VCaP (cell line): ENCODE measurements at regions not wholly inside any gene's neighbourhood (a gene's known extent, or its start where the extent isn't known, plus 50 kb on each side); places are given as distances from the start of the nearest gene placed in this dataset.

Experiments
- H3K27ac ChIP-seq: fragments of 450-650 bp; 2 replicates; pipeline ENCODE4 v1.5.1; 2017
- TF ChIP-seq, protein P1 (sequence below): fragments of 450-650 bp; conservative IDR thresholded peaks from 2 replicates; pipeline ENCODE4 v1.5.1; 2017; ENCODE audit warnings: mild to moderate bottlenecking, moderate library complexity

DNA sequence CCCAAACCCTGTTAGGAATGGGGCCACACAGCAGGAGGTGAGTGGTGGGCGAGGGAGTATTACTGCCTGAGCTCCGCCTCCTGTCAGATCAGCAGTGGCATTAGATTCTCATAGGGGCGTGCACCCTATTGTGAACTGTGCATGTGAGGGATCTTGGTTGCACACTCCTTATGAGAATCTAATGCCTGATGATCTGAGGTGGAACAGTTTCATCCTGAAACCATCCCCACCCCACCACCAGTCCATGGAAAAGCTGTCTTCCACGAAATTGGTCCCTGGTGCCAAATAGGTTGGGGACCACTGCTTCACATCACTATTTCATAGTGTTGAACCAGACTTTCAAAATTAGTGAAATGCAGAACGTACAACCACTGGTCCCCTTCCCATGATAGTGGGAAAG lies 57.9 kb upstream of the BICD1 start:
- H3K27ac ChIP-seq = no peak overlapping the region
- TF ChIP-seq, protein P1, sequence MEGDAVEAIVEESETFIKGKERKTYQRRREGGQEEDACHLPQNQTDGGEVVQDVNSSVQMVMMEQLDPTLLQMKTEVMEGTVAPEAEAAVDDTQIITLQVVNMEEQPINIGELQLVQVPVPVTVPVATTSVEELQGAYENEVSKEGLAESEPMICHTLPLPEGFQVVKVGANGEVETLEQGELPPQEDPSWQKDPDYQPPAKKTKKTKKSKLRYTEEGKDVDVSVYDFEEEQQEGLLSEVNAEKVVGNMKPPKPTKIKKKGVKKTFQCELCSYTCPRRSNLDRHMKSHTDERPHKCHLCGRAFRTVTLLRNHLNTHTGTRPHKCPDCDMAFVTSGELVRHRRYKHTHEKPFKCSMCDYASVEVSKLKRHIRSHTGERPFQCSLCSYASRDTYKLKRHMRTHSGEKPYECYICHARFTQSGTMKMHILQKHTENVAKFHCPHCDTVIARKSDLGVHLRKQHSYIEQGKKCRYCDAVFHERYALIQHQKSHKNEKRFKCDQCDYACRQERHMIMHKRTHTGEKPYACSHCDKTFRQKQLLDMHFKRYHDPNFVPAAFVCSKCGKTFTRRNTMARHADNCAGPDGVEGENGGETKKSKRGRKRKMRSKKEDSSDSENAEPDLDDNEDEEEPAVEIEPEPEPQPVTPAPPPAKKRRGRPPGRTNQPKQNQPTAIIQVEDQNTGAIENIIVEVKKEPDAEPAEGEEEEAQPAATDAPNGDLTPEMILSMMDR = no peak

DNA sequence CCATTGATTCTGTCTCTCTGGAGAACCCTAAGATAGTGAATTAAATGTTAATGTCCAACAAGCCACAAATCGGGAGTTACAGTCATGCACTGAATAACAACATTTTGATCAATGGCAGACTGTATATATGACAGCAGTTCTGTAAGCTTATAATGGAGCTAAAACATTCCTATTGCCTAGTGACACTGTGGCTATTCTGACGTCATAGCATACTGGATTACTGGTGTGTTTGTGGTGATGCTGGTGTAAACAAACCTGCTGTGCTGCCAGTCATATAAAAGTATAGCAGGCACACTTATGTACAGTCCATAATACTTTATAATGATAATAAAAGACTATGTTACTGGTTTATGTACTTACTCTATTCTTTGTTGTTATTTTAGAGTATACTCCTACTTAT lies 56.7 kb upstream of the BICD1 start:
- no peak overlapping the region for H3K27ac ChIP-seq
- TF ChIP-seq, protein P1 = no peak

DNA sequence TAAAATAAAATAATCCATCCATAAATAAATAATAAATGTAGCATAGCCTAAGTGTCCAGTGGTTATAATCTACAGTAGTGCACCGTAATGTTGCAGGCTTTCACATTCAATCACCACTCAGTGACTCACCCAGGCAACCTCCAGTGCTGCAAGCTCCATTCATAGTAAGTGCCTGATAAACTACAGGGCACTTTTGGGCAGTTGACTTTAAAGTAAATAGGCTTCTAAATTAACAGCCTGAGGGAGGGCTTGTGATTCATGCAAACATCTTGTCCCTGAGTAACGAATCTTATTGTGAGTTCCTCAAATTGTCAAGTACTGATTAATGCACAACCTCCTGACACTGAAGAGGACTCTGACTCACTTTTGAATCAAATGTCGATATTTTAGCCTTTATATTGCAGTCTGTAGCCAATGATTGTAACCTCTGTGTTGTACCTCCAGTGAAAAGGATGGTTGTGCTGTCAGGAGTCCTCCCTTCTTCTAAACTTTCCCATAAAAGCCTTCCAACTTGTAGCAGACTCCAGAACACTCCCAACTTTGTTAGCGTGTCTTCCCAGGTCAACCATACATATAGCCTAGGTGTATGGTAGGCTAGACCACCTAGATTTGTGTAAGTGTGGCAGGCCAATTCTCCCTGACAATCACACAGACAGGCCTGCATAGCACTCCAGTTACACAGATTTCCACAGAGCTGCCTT lies 55.0 kb upstream of the BICD1 start:
- H3K27ac ChIP-seq = no peak overlapping the region
- TF ChIP-seq, protein P1 = no peak

DNA sequence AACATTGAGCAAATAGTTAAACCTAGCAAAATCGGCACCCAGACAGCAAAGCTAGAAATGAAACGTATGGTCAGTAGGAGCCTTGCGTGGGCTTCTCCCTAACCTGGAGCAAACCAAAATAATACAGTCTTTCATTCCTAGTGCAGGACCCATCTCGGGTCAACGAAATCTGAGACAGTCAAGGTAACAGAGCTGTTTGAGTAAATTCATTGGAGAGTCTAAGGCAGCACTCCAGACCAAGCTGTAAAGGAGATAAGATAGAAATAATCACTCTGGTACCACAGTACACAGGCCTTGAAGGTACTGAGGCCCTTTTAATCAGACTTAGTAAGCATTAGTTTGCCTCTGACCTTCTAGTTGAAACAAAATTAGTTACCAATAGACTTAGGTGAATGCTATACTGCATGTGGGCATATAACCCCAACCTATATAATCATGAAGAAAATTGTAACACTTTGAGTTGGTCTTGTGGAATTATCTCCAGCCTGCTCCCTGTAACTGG lies 54.4 kb upstream of the BICD1 start:
- TF ChIP-seq, protein P1 = no peak
- H3K27ac ChIP-seq = no peak overlapping the region

DNA sequence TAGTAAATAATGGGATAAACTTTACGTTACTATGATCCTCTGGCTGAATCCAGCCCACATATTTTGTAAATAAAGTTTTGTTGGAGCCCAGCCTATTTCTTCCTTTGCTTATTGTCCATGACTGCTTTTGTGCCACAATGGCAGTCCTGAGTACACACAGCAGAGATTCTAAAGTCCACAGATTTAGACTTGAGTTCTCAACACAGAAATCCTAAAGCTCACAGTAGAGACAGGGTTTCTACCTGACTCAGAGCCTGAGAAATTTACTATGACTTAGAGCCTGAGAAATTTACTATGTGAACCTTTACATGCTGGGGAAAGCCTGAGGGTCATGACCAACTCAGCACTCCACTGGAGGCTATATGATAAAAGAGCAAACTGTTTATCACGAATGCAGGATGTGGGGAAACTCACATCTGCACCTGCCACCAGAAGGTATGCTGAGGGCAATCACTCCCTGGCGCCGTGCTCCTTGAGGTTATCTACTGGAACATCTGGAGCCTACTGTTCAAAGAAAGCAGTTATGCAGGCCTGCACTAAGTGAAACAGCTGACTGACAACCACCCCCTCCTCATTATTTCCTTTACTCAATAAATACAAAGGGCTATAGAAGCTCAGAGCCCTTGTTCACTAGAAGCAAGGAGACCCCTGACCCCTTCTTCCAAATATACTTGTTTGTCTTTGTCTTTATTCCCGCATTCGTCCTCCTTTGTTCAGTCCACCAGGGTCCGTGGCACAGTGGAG lies 52.6 kb upstream of the BICD1 start:
- TF ChIP-seq, protein P1 = no peak
- no peak overlapping the region for H3K27ac ChIP-seq
